ENCODE measurements at regions not wholly inside any gene's neighbourhood (a gene's known extent, or its start where the extent isn't known, plus 50 kb on each side); places are given as distances from the start of the nearest gene placed in this dataset.

- TF ChIP-seq CTCF (IDR thresholded peaks at IDR 0.05) (no peak), ZFX (IDR thresholded peaks at IDR 0.05; ENCODE audit: borderline replicate concordance) (no peak)
These were observed 69.3 kb upstream of the EYS start for GRCh38 chr6:65776332-65776731.
